GM18505 (cell line): ENCODE measurements at regions not wholly inside any gene's neighbourhood (a gene's known extent, or its start where the extent isn't known, plus 50 kb on each side); places are given as distances from the start of the nearest gene placed in this dataset.

Experiments
- ATAC-seq: cut with Tn5 transposase; IDR thresholded peaks from one replicate; pipeline ENCODE4 v1.9.1; 2021; ENCODE audit not compliant: unreplicated experiment
- POLR2A ChIP-seq: IDR thresholded peaks from 4 replicates; pipeline ENCODE4 v1.6.1; 2011; ENCODE audit warnings: borderline replicate concordance; ENCODE audit not compliant: insufficient read depth, insufficient read length; ENCODE audit errors: extremely low read depth

DNA sequence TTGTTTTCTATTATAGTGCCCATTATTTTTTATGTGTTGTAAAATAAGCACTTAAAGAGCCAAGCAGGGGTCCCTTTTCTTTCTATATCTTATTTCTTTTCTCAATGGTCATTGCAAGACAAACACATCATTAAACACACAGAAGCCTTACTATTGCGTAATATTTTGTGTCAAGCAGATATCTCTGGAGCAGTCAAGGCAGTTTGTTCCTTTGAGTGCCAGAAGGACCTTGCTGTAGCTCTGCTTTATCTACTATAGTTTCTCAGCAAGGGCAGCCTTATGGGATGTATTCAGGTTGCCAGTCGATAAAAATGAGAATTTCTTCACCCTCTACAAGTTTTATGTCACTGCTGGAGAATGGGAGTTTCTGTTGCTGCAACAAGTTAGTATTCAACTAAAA, 319.3 kb downstream of the TDRD3 start:
- ATAC-seq: no peak
- no peak for TF ChIP-seq POLR2A

DNA sequence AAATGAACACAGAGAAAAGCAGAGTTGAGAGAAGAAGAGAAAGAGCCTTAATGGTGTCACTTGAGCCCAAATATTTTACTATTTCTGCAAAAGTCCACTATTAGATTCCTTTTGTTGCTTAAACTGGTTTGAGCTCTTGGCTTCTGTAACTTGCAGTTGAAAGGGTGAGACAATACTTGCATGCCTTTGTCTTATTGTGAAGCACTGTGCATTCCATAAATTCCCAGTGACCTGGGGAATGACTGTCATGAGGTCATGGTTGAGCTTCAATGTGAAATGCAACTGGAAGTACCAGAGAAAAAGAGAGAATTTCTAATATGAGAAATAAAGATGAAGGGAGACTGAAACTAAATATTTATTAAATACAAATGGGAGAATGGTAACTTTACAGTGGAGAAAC, 310.9 kb downstream of the TDRD3 start:
- ATAC-seq: no peak
- no peak for TF ChIP-seq POLR2A

DNA sequence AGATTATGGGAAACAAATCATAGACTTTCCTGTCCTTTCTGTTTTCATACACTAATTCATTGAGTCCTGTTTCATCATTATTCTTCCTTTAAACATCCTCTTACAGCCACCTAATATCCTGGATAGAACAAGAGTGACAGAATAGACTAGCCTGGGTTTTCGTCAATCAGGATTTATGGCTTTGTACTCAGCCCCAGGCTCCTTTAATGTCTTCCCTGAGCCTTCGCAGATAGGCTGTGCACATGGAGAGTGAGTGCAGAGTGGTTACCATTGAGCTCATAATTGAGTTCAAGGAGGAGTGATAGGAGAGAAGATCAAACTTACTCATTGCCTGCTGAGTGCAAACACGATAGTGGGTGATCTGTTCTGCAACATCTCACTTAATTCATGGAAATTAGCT, 304.9 kb downstream of the TDRD3 start:
- no peak for TF ChIP-seq POLR2A
- ATAC-seq: no peak

DNA sequence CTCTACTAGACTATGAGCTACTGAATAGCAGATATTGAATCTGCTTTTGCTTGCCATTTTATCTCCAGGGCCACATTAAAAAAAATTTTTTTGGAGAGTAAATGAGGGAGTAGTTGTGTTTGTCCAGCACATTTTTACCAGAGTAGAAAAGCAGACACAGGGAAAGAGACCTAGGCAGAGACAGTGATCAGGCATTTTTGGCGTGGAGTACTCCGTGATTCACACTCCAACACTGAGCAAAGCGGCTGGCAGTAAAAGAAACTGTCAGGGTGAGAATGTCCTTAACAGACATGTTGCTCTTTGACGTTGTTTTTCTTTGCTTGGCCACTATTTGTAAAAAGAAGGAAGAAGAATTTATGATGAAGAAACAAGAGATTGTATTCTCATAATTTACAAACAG, 304.0 kb downstream of the TDRD3 start:
- TF ChIP-seq POLR2A: no peak
- ATAC-seq: no peak

GRCh38 chr13:60699636-60700035, 302.6 kb downstream of the TDRD3 start:
- no peak for TF ChIP-seq POLR2A
- no peak for ATAC-seq

GRCh38 chr13:60696602-60697001, 299.6 kb downstream of the TDRD3 start:
- no peak for TF ChIP-seq POLR2A
- ATAC-seq: no peak

GRCh38 chr13:60691268-60691667, 294.2 kb downstream of the TDRD3 start:
- no peak for TF ChIP-seq POLR2A
- ATAC-seq: no peak

GRCh38 chr13:60690604-60691003, 293.6 kb downstream of the TDRD3 start:
- no peak for TF ChIP-seq POLR2A
- no peak for ATAC-seq

- no peak for TF ChIP-seq POLR2A
- no peak for ATAC-seq
Observed at GRCh38 chr13:60689571-60689970, 292.6 kb downstream of the TDRD3 start.

DNA sequence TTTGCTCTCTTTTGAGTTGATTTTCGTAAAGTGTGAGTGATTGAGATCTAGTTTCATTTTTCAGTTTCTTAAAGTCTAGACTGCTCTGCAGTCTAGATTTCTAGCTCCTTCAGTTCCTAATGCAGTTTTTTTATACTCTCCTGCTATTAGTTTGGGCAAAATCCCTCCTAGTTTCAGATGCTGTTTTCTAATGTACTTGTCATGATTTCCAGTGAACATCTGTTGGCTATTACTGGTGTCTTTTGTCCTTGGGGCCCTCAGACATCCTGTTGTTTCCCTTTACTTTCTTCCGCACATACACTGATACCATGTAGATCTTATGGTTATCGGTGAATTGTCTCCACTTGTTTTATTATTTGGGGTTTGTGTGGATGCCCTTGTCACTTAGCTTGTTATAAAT, 292.1 kb downstream of the TDRD3 start:
- no peak for TF ChIP-seq POLR2A
- no peak for ATAC-seq

- TF ChIP-seq POLR2A: no peak
Observed at GRCh38 chr13:60679928-60680694, 283.1 kb downstream of the TDRD3 start.

GRCh38 chr13:60679131-60679530, 282.1 kb downstream of the TDRD3 start:
- no peak for TF ChIP-seq POLR2A
- ATAC-seq: no peak

More at GRCh38 chr13:60679928-60680694, 283.1 kb downstream of the TDRD3 start:
- no peak for ATAC-seq

DNA sequence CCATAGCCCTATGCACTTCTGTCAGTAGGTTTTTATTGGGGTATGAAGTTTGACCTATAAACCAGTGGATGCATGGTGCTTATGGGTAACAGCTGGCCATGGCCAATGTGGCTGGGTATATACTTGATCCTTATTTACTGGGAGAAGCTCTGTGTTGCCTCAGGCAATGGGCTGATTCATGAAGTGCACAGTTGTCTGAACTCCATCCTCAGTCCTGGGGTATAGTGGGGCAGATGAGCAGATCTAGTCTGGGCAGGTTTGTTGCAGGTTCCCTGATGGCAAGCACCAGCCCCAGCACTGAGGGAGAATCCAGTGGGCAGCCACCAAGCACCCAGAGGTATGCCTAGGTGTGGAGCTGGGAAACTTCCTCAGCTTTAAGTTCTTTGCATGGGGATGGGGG, 274.4 kb downstream of the TDRD3 start:
- TF ChIP-seq POLR2A: no peak
- no peak for ATAC-seq

- no peak for TF ChIP-seq POLR2A
- no peak for ATAC-seq
Observed at GRCh38 chr13:60663788-60664187, 266.8 kb downstream of the TDRD3 start.

GRCh38 chr13:60662595-60662994, 265.6 kb downstream of the TDRD3 start:
- ATAC-seq: peak; percentile 79
- TF ChIP-seq POLR2A: no peak
